GM12878 (cell line): ENCODE measurements at regions not wholly inside any gene's neighbourhood (a gene's known extent, or its start where the extent isn't known, plus 50 kb on each side); places are given as distances from the start of the nearest gene placed in this dataset.

ENCODE experiments used
- ATF3 ChIP-seq: IDR thresholded peaks from 2 replicates; pipeline ENCODE4 v1.6.1; 2011; ENCODE audit warnings: low read depth, mild to moderate bottlenecking, low read length, moderate library complexity, borderline replicate concordance; ENCODE audit errors: extremely low read depth
- BCL11A ChIP-seq: IDR thresholded peaks from 2 replicates; pipeline ENCODE4 v1.6.1; 2011; ENCODE audit warnings: low read depth, low read length
- CHD2 ChIP-seq: IDR thresholded peaks from 2 replicates; pipeline ENCODE4 v1.6.1; 2011; ENCODE audit warnings: low read depth, low read length, improper control_type of control experiment, borderline replicate concordance
- CHD4 ChIP-seq: fragments of 200-600 bp; sonication (generic); IDR thresholded peaks from 2 replicates; pipeline ENCODE4 v1.6.1; 2016; ENCODE audit warnings: mild to moderate bottlenecking
- CTCF ChIP-seq, 3 experiments: IDR thresholded peaks in 2 of 3; conservative IDR thresholded peaks in 1 of 3; 2 replicates each; pipeline ENCODE4 v1.5.1; 2011; ENCODE audit warnings: low read depth in 3 of 3, low read length in 3 of 3, mild to moderate bottlenecking in 3 of 3, control low read depth in 2 of 3, moderate library complexity in 2 of 3, inconsistent platforms in 1 of 3, mixed read lengths in 1 of 3; ENCODE audit not compliant: control insufficient read depth in 2 of 3, insufficient read depth in 1 of 3; ENCODE audit errors: extremely low read depth in 1 of 3
- DPF2 ChIP-seq: fragments of 450-650 bp; IDR thresholded peaks from 2 replicates; pipeline ENCODE4 v1.6.1; 2017; ENCODE audit warnings: mild to moderate bottlenecking
- EED ChIP-seq: sonication (generic); IDR thresholded peaks from 2 replicates; pipeline ENCODE4 v1.6.1; 2016; ENCODE audit warnings: antibody characterized with exemption, low read depth
- FOXK2 ChIP-seq: fragments of 450-650 bp; IDR thresholded peaks from 2 replicates; pipeline ENCODE4 v1.6.1; 2017; ENCODE audit warnings: mild to moderate bottlenecking, moderate library complexity
- FOXM1 ChIP-seq: IDR thresholded peaks from 2 replicates; pipeline ENCODE4 v1.6.1; 2012; ENCODE audit warnings: low read depth, mild to moderate bottlenecking, inconsistent platforms, low read length, moderate library complexity
- GATAD2B ChIP-seq: fragments of 450-650 bp; conservative IDR thresholded peaks from 2 replicates; pipeline ENCODE4 v1.6.1; 2017; ENCODE audit warnings: low read depth, mild to moderate bottlenecking, moderate library complexity
- HDAC2 ChIP-seq: fragments of 200-600 bp; sonication (generic); IDR thresholded peaks from 2 replicates; pipeline ENCODE4 v1.6.1; 2017
- IKZF1 ChIP-seq: fragments of 450-650 bp; conservative IDR thresholded peaks from 2 replicates; pipeline ENCODE4 v1.6.1; 2017; ENCODE audit warnings: antibody characterized with exemption, mild to moderate bottlenecking
- IKZF2 ChIP-seq, 2 experiments: fragments of 450-650 bp; IDR thresholded peaks; 2 replicates each; pipeline ENCODE4 v1.6.1; 2017; ENCODE audit warnings: mild to moderate bottlenecking in 2 of 2, moderate library complexity in 2 of 2
- IRF4 ChIP-seq: IDR thresholded peaks from 2 replicates; pipeline ENCODE4 v1.6.1; 2011; ENCODE audit warnings: low read depth, low read length
- KAT2A ChIP-seq: conservative IDR thresholded peaks from 2 replicates; pipeline ENCODE4 v1.6.1; 2011; ENCODE audit warnings: low read depth, low read length; ENCODE audit not compliant: control insufficient read depth
- KDM1A ChIP-seq: fragments of 200-600 bp; sonication (generic); IDR thresholded peaks from 2 replicates; pipeline ENCODE4 v1.6.1; 2016; ENCODE audit warnings: borderline replicate concordance
- MLLT1 ChIP-seq: fragments of 450-650 bp; IDR thresholded peaks from 2 replicates; pipeline ENCODE4 v1.6.1; 2016; ENCODE audit warnings: mild to moderate bottlenecking
- MTA3 ChIP-seq: IDR thresholded peaks from 2 replicates; pipeline ENCODE4 v1.6.1; 2012; ENCODE audit warnings: low read length, inconsistent platforms, borderline replicate concordance
- MYC ChIP-seq: IDR thresholded peaks from 2 replicates; pipeline ENCODE4 v1.6.1; 2011; ENCODE audit warnings: mild to moderate bottlenecking, low read length, moderate library complexity, inconsistent platforms; ENCODE audit not compliant: insufficient read depth, insufficient replicate concordance, insufficient read length, severe bottlenecking
- NBN ChIP-seq: fragments of 450-650 bp; IDR thresholded peaks from 2 replicates; pipeline ENCODE4 v1.6.1; 2016
- NRF1 ChIP-seq: conservative IDR thresholded peaks from 2 replicates; pipeline ENCODE4 v1.6.1; 2011; ENCODE audit warnings: mild to moderate bottlenecking, low read depth, low read length, improper control_type of control experiment
- PAX8 ChIP-seq: fragments of 450-650 bp; IDR thresholded peaks from 2 replicates; pipeline ENCODE4 v1.6.1; 2017; ENCODE audit warnings: mild to moderate bottlenecking, moderate library complexity
- PKNOX1 ChIP-seq: fragments of 450-650 bp; IDR thresholded peaks from 2 replicates; pipeline ENCODE4 v1.6.1; 2016; ENCODE audit warnings: mild to moderate bottlenecking
- POLR2A ChIP-seq: IDR thresholded peaks from 2 replicates; pipeline ENCODE4 v1.6.1; 2011; ENCODE audit warnings: low read depth, mild to moderate bottlenecking, low read length
- RB1 ChIP-seq: fragments of 450-650 bp; formaldehyde crosslinking; IDR thresholded peaks from 2 replicates; pipeline ENCODE4 v1.6.1; 2017; ENCODE audit warnings: mild to moderate bottlenecking, borderline replicate concordance
- RUNX3 ChIP-seq: IDR thresholded peaks from 2 replicates; pipeline ENCODE4 v1.6.1; 2012; ENCODE audit warnings: low read length, inconsistent platforms
- SIN3A ChIP-seq: IDR thresholded peaks from 2 replicates; pipeline ENCODE4 v1.6.1; 2012; ENCODE audit warnings: low read depth, low read length, improper control_type of control experiment
- SMAD1 ChIP-seq: fragments of 450-650 bp; IDR thresholded peaks from 2 replicates; pipeline ENCODE4 v1.6.1; 2018; ENCODE audit warnings: mild to moderate bottlenecking, low read depth; ENCODE audit not compliant: partially characterized antibody
- SPI1 ChIP-seq: IDR thresholded peaks from 2 replicates; pipeline ENCODE4 v1.6.1; 2011; ENCODE audit warnings: low read depth, mild to moderate bottlenecking, low read length, moderate library complexity, borderline replicate concordance; ENCODE audit not compliant: insufficient read depth
- SREBF1 ChIP-seq: IDR thresholded peaks from 2 replicates; pipeline ENCODE4 v1.6.1; 2012; ENCODE audit warnings: mild to moderate bottlenecking, low read length
- SREBF2 ChIP-seq: IDR thresholded peaks from 2 replicates; pipeline ENCODE4 v1.6.1; 2012; ENCODE audit warnings: mild to moderate bottlenecking, low read length
- ZNF24 ChIP-seq: fragments of 450-650 bp; IDR thresholded peaks from 2 replicates; pipeline ENCODE4 v1.6.1; 2017; ENCODE audit warnings: antibody characterized with exemption, mild to moderate bottlenecking
- ZSCAN29 ChIP-seq: fragments of 450-650 bp; IDR thresholded peaks from 2 replicates; pipeline ENCODE4 v1.6.1; 2017; ENCODE audit warnings: mild to moderate bottlenecking, moderate library complexity

GRCh38 chr5:29099585-29099984, 2061.2 kb upstream of the CDH9 start (continued):
- TF ChIP-seq CTCF (IDR thresholded peaks at IDR 0.05 in 2 of 3, conservative IDR thresholded peaks at IDR 0.05 in 1 of 3; ENCODE audit: control insufficient read depth in 2 of 3, extremely low read depth in 1 of 3, insufficient read depth in 1 of 3, low read depth in 3 of 3, low read length in 3 of 3), result no peak
- TF ChIP-seq EED, result no peak
- peak; percentile 49 for TF ChIP-seq IKZF1
- TF ChIP-seq ZNF24, result no peak
- TF ChIP-seq PKNOX1, result no peak
- peak; percentile 56 to 63; a peak in 3 of 4 replicates for TF ChIP-seq IKZF2 (IDR thresholded peaks at IDR 0.05)
- TF ChIP-seq FOXK2, result no peak
- no peak for TF ChIP-seq NBN
- no peak for TF ChIP-seq SREBF1
- TF ChIP-seq FOXM1, result no peak
- TF ChIP-seq MLLT1, result no peak
- TF ChIP-seq KDM1A, result no peak
- no peak for TF ChIP-seq NRF1
- no peak for TF ChIP-seq SPI1
- no peak for TF ChIP-seq SMAD1
- no peak for TF ChIP-seq ZSCAN29
- TF ChIP-seq CHD4, result no peak
- no peak for TF ChIP-seq SREBF2
- no peak for TF ChIP-seq BCL11A
- no peak for TF ChIP-seq ATF3
- no peak for TF ChIP-seq PAX8
- TF ChIP-seq GATAD2B, result 0 out of 2 replicates have a peak, but pooled peaks have one; percentile 27
- no peak for TF ChIP-seq RB1
- peak; percentile 43 for TF ChIP-seq RUNX3
- TF ChIP-seq IRF4, result no peak
- TF ChIP-seq POLR2A, result no peak
- TF ChIP-seq MYC, result no peak
- TF ChIP-seq SIN3A, result no peak
- TF ChIP-seq CHD2, result no peak
- no peak for TF ChIP-seq KAT2A
- TF ChIP-seq DPF2, result peak; percentile 49; the same call in 1 of the 2 replicates
- TF ChIP-seq MTA3, result no peak
- no peak for TF ChIP-seq HDAC2
- TF ChIP-seq, all 136 proteins: peak for 12
